ENCODE measurements at regions not wholly inside any gene's neighbourhood (a gene's known extent, or its start where the extent isn't known, plus 50 kb on each side); places are given as distances from the start of the nearest gene placed in this dataset.
"Not testable (repeated sequence)": the region's sequence is repeated elsewhere in the genome, so short reads cannot be mapped to it uniquely, and the experiment has no call there.

DNA sequence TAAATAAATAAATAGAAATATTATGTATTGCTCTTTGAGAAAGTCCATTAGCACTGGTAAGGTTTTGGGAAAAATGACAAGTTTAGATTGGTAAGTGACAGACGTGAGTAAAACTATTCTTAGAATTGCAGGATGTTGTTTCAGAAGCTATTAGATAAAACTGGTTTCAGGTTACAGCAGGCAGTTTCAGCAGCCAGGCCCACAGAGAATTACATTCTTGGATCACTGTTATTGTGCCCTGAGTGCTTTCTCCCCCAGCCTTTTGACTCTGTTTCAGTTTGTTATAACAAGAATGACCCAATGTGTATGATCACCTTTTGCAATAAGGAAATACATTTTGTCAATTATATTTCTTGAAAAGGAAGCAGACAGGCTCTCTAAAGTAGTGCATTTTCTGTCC lies 86.5 kb downstream of the DKK1 start:
- no peak overlapping the region for H3K4me3 ChIP-seq
- ATAC-seq (no peak), DNase-seq (no peak)
- no peaks in the 10 kb centered on the region for H3K4me1 ChIP-seq
- intact Hi-C loops (cut with DNase I) = no loop called here
- TF ChIP-seq, protein P1, sequence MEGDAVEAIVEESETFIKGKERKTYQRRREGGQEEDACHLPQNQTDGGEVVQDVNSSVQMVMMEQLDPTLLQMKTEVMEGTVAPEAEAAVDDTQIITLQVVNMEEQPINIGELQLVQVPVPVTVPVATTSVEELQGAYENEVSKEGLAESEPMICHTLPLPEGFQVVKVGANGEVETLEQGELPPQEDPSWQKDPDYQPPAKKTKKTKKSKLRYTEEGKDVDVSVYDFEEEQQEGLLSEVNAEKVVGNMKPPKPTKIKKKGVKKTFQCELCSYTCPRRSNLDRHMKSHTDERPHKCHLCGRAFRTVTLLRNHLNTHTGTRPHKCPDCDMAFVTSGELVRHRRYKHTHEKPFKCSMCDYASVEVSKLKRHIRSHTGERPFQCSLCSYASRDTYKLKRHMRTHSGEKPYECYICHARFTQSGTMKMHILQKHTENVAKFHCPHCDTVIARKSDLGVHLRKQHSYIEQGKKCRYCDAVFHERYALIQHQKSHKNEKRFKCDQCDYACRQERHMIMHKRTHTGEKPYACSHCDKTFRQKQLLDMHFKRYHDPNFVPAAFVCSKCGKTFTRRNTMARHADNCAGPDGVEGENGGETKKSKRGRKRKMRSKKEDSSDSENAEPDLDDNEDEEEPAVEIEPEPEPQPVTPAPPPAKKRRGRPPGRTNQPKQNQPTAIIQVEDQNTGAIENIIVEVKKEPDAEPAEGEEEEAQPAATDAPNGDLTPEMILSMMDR (IDR thresholded peaks at IDR 0.05) = no peak
- TF ChIP-seq POLR2A (IDR thresholded peaks at IDR 0.05) = no peak
- WGBS (ENCODE audit: insufficient coverage, low coverage, low lambda C conversion rate, missing lambda C conversion rate) = 20% methylated on average over 1 of the region's 1 CpG
- H3K27me3 ChIP-seq = no peaks in the 10 kb centered on the region
- no peaks in the 10 kb centered on the region for H3K36me3 ChIP-seq
- no peaks in the 10 kb centered on the region for H3K9me3 ChIP-seq
- H3K27ac ChIP-seq = no peak overlapping the region

DNA sequence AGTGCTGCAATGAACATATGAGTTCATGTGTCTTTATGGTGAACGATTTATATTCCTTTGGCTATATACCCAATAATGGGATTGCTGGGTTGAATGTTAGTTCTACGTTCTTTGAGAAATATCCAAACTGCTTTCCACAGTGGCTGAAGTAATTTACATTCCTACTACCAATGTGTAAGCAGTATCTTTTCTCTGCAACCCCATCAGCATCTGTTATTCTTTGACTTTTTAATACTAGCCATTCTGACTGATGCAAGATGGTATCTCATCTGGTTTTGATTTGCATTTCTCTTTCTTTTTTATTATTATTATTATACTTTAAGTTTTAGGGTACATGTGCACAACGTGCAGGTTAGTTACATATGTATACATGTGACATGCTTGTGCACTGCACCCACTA lies 89.7 kb downstream of the DKK1 start:
- H3K36me3 ChIP-seq; ATAC-seq; H3K4me3 ChIP-seq; H3K4me1 ChIP-seq; H3K27me3 ChIP-seq; DNase-seq; intact Hi-C loops (cut with DNase I); H3K27ac ChIP-seq; H3K9me3 ChIP-seq: not testable (repeated sequence)
- 61% methylated on average over 3 of the region's 3 CpGs for WGBS (ENCODE audit: insufficient coverage, low coverage, low lambda C conversion rate, missing lambda C conversion rate)

DNA sequence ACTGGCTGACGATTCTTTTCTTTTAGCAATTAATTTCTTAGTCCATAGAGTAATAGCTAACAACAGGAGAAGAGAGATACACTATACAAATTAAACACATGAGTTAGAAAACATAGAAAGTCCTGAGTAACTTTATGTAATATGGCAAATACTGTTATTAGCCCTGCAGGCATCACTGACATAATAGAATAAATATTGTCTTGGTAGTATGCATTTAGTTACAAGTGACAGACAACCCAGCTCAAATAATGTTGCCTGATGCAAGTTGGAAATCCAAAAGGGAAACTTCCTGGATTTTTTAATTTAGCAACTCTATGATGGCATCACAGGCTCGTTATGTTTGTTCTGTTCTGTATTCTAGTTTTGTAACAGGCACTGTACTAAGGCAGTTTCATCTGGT lies 95.1 kb downstream of the DKK1 start:
- no peak for ATAC-seq
- no peaks in the 10 kb centered on the region for H3K9me3 ChIP-seq
- TF ChIP-seq, protein P1 (IDR thresholded peaks at IDR 0.05) = no peak
- no peak for TF ChIP-seq POLR2A (IDR thresholded peaks at IDR 0.05)
- intact Hi-C loops (cut with DNase I) = no loop called here
- no peaks in the 10 kb centered on the region for H3K4me1 ChIP-seq
- 33% methylated on average over 2 of the region's 2 CpGs for WGBS (ENCODE audit: insufficient coverage, low coverage, low lambda C conversion rate, missing lambda C conversion rate)
- H3K4me3 ChIP-seq = no peak overlapping the region
- no peaks in the 10 kb centered on the region for H3K36me3 ChIP-seq
- H3K27ac ChIP-seq = no peak overlapping the region
- DNase-seq = no peak
- no peaks in the 10 kb centered on the region for H3K27me3 ChIP-seq

DNA sequence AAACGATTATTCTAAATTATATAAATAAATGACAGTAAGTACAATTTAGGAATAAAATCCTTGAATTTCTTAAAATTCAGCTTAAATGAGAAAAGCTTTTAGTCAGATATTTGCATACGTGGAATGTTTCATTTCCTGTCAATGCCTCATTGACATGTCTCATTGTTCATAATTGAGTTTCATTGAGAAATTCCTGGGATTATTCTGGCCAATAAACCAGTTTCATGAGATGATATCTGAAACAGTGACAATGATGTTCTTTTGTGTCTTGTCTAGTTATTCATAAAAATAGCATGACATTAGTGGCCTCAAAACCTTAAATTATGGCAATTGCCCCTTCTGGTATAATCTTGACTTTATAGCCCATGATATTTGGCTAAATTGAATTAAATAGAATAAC lies 95.8 kb downstream of the DKK1 start:
- WGBS (ENCODE audit: insufficient coverage, low coverage, low lambda C conversion rate, missing lambda C conversion rate) = 75% methylated on average over 2 of the region's 2 CpGs
- intact Hi-C loops (cut with DNase I) = no loop called here
- Histone ChIP-seq H3K36me3 (no peaks in the 10 kb centered on the region), H3K9me3 (no peaks in the 10 kb centered on the region), H3K4me3 (no peak overlapping the region), H3K27me3 (no peaks in the 10 kb centered on the region), H3K27ac (no peak overlapping the region), H3K4me1 (no peaks in the 10 kb centered on the region)
- no peak for TF ChIP-seq POLR2A (IDR thresholded peaks at IDR 0.05)
- TF ChIP-seq, protein P1 (IDR thresholded peaks at IDR 0.05) = no peak
- ATAC-seq = no peak
- no peak for DNase-seq

DNA sequence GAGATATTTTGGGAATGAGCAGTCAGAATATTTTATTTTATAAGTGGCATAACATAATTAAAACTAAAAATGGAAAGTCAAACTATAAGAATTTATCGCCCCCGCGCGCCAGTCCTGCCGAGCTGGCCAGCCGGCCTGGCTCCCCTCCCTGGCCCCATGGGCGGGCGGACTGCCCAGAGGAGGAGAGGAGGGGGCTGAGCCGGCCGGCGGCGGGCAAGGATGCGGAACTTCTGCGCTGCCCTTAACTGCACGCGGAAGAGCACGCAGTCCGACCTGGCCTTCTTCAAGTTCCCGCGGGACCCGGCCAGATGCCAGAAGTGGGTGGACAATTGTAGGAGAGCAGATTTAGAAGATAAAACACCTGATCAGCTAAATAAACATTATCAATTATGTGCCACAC lies 96.8 kb downstream of the DKK1 start:
- no peak for DNase-seq
- intact Hi-C loops (cut with DNase I) = no loop called here
- Histone ChIP-seq H3K9me3 (no peaks in the 10 kb centered on the region), H3K27ac (no peak overlapping the region), H3K27me3 (no peaks in the 10 kb centered on the region), H3K4me1 (no peaks in the 10 kb centered on the region), H3K4me3 (no peak overlapping the region), H3K36me3 (no peaks in the 10 kb centered on the region)
- WGBS (ENCODE audit: insufficient coverage, low coverage, low lambda C conversion rate, missing lambda C conversion rate) = 86% methylated on average over 9 of the region's 21 CpGs
- no peak for TF ChIP-seq POLR2A (IDR thresholded peaks at IDR 0.05)
- TF ChIP-seq, protein P1 (IDR thresholded peaks at IDR 0.05) = no peak
- no peak for ATAC-seq
